H9 (cell line): ENCODE measurements at regions not wholly inside any gene's neighbourhood (a gene's known extent, or its start where the extent isn't known, plus 50 kb on each side); places are given as distances from the start of the nearest gene placed in this dataset.

Source experiments
- DNase-seq: peaks from one replicate; pipeline ENCODE4 v3.0.0-alpha.2; 2017
- H2AFZ ChIP-seq: one replicate; pipeline ENCODE4 v1.6.1; 2013; ENCODE audit warnings: mild to moderate bottlenecking, low read length, control low read depth, moderate library complexity
- H2AK5ac ChIP-seq: 2 replicates; pipeline ENCODE4 v1.6.1; 2013; ENCODE audit warnings: low read length, control low read depth, mixed read lengths; ENCODE audit not compliant: insufficient read length
- H2BK120ac ChIP-seq: one replicate; pipeline ENCODE4 v1.6.1; 2013; ENCODE audit warnings: low read depth, mild to moderate bottlenecking, low read length, control low read depth, inconsistent platforms; ENCODE audit not compliant: poor library complexity, severe bottlenecking
- H2BK12ac ChIP-seq: 2 replicates; pipeline ENCODE4 v1.6.1; 2013; ENCODE audit warnings: low read length, control low read depth, mixed read lengths, low read depth; ENCODE audit not compliant: insufficient read length
- H2BK15ac ChIP-seq: 2 replicates; pipeline ENCODE4 v1.6.1; 2013; ENCODE audit warnings: low read depth, low read length, control low read depth
- H2BK20ac ChIP-seq: one replicate; pipeline ENCODE4 v1.6.1; 2013; ENCODE audit warnings: low read depth, mild to moderate bottlenecking, low read length, control low read depth, inconsistent platforms; ENCODE audit not compliant: poor library complexity, severe bottlenecking
- H2BK5ac ChIP-seq: 2 replicates; pipeline ENCODE4 v1.6.1; 2013; ENCODE audit warnings: low read length, control low read depth, mixed read lengths; ENCODE audit not compliant: insufficient read length
- H3K14ac ChIP-seq: 2 replicates; pipeline ENCODE4 v1.6.1; 2013; ENCODE audit warnings: low read length, control low read depth; ENCODE audit not compliant: insufficient read depth
- H3K18ac ChIP-seq: 2 replicates; pipeline ENCODE4 v1.6.1; 2013; ENCODE audit warnings: low read depth, mild to moderate bottlenecking, mixed read lengths, low read length, control low read depth; ENCODE audit not compliant: insufficient read length
- H3K23ac ChIP-seq: 2 replicates; pipeline ENCODE4 v1.6.1; 2013; ENCODE audit warnings: low read length, control low read depth, mixed read lengths, low read depth; ENCODE audit not compliant: insufficient read length
- H3K23me2 ChIP-seq: 2 replicates; pipeline ENCODE4 v1.6.1; 2013; ENCODE audit warnings: low read depth, mild to moderate bottlenecking, mixed read lengths, low read length, control low read depth; ENCODE audit not compliant: insufficient read length, poor library complexity, severe bottlenecking
- H3K27ac ChIP-seq: 2 replicates; pipeline ENCODE4 v1.5.1; 2013; ENCODE audit warnings: low read length, control low read depth, mixed read lengths, low read depth; ENCODE audit not compliant: insufficient read length
- H3K27me3 ChIP-seq: 2 replicates; pipeline ENCODE4 v1.6.1; 2013; ENCODE audit warnings: low read length, control low read depth, inconsistent platforms; ENCODE audit not compliant: insufficient read depth
- H3K4ac ChIP-seq: 2 replicates; pipeline ENCODE4 v1.6.1; 2013; ENCODE audit warnings: low read depth, mild to moderate bottlenecking, control low read depth, inconsistent platforms, low read length, moderate library complexity
- H3K4me1 ChIP-seq: 2 replicates; pipeline ENCODE4 v1.6.1; 2013; ENCODE audit warnings: low read length, control low read depth, inconsistent platforms; ENCODE audit not compliant: insufficient read depth
- H3K4me2 ChIP-seq: 2 replicates; pipeline ENCODE4 v1.6.1; 2013; ENCODE audit warnings: low read length, control low read depth, mixed read lengths; ENCODE audit not compliant: insufficient read length, insufficient read depth
- H3K56ac ChIP-seq: 2 replicates; pipeline ENCODE4 v1.6.1; 2013; ENCODE audit warnings: low read depth, mild to moderate bottlenecking, mixed read lengths, low read length, control low read depth; ENCODE audit not compliant: insufficient read length
- H3K79me1 ChIP-seq: 2 replicates; pipeline ENCODE4 v1.6.1; 2013; ENCODE audit warnings: low read depth, mild to moderate bottlenecking, moderate library complexity, low read length, control low read depth, inconsistent platforms; ENCODE audit not compliant: insufficient read depth, poor library complexity, severe bottlenecking
- H3K79me2 ChIP-seq: 2 replicates; pipeline ENCODE4 v1.6.1; 2013; ENCODE audit warnings: low read length, control low read depth, inconsistent platforms; ENCODE audit not compliant: insufficient read depth
- H3K9ac ChIP-seq: 2 replicates; pipeline ENCODE4 v1.6.1; 2013; ENCODE audit warnings: low read length, control low read depth, mixed read lengths; ENCODE audit not compliant: insufficient read length; ENCODE audit errors: extremely low read depth
- H3K9me3 ChIP-seq: one replicate; pipeline ENCODE4 v1.6.1; 2013; ENCODE audit warnings: low read depth, low read length, inconsistent platforms; ENCODE audit not compliant: control insufficient read depth
- H3T11ph ChIP-seq: one replicate; pipeline ENCODE4 v1.6.1; 2013; ENCODE audit warnings: mild to moderate bottlenecking, low read length, control low read depth, inconsistent platforms
- H4K20me1 ChIP-seq: one replicate; pipeline ENCODE4 v1.6.1; 2013; ENCODE audit not compliant: control insufficient read depth, insufficient read length, insufficient read depth
- H4K5ac ChIP-seq: 2 replicates; pipeline ENCODE4 v1.6.1; 2013; ENCODE audit warnings: low read depth, mild to moderate bottlenecking, mixed read lengths, low read length, control low read depth; ENCODE audit not compliant: insufficient read length
- H4K8ac ChIP-seq: replicated peaks from 2 replicates; pipeline ENCODE4 v1.6.1; 2013; ENCODE audit warnings: low read length, control low read depth, mixed read lengths, low read depth; ENCODE audit not compliant: insufficient read length
- H4K91ac ChIP-seq: 2 replicates; pipeline ENCODE4 v1.6.1; 2013; ENCODE audit warnings: low read depth, mild to moderate bottlenecking, moderate library complexity, mixed read lengths, low read length, control low read depth; ENCODE audit not compliant: insufficient read length
- H3K27ac Mint-ChIP-seq, 3 experiments: 2 replicates in 2 of 3; 3 replicates in 1 of 3; pipeline ENCODE4 v1.8.0; 2020 to 2021; ENCODE audit warnings: mixed read lengths in 3 of 3, mild to moderate bottlenecking in 1 of 3, moderate library complexity in 1 of 3
- H3K27me3 Mint-ChIP-seq: 2 replicates; pipeline ENCODE4 v1.8.0; 2021; ENCODE audit warnings: low read depth, mild to moderate bottlenecking, moderate library complexity, mixed read lengths
- H3K36me3 Mint-ChIP-seq, 3 experiments: 2 replicates in 2 of 3; 3 replicates in 1 of 3; pipeline ENCODE4 v1.8.0; 2020 to 2021; ENCODE audit warnings: low read depth in 3 of 3, mixed read lengths in 3 of 3; ENCODE audit not compliant: insufficient read depth in 1 of 3
- H3K4me1 Mint-ChIP-seq, 2 experiments: 2 replicates each; pipeline ENCODE4 v1.8.0; 2020; ENCODE audit warnings: mixed read lengths in 2 of 2
- H3K4me3 Mint-ChIP-seq, 2 experiments: 2 replicates in 1 of 2; 3 replicates in 1 of 2; pipeline ENCODE4 v1.8.0; 2020 to 2021; ENCODE audit warnings: mild to moderate bottlenecking in 2 of 2, mixed read lengths in 2 of 2, moderate library complexity in 1 of 2
- H3K9me3 Mint-ChIP-seq, 2 experiments: 2 replicates in 1 of 2; 3 replicates in 1 of 2; pipeline ENCODE4 v1.8.0; 2020; ENCODE audit warnings: mild to moderate bottlenecking in 2 of 2, mixed read lengths in 2 of 2, moderate library complexity in 1 of 2
- WGBS: extraction: QIAGEN DNeasy Blood & Tissue Kit; methylation state at CpG from one replicate; pipeline ENCODE4 v1.1.7; 2013; ENCODE audit warnings: missing lambda C conversion rate, low lambda C conversion rate, mixed read lengths; ENCODE audit not compliant: insufficient read length; ENCODE audit errors: extremely low coverage; 5-methylcytosine and 5-hydroxymethylcytosine counted together
- TF ChIP-seq, protein P1 (sequence below): fragments of 200-600 bp; sonication (generic); conservative IDR thresholded peaks from 3 replicates; pipeline ENCODE4 v1.8.0; 2021; ENCODE audit warnings: antibody characterized with exemption, mild to moderate bottlenecking

DNA sequence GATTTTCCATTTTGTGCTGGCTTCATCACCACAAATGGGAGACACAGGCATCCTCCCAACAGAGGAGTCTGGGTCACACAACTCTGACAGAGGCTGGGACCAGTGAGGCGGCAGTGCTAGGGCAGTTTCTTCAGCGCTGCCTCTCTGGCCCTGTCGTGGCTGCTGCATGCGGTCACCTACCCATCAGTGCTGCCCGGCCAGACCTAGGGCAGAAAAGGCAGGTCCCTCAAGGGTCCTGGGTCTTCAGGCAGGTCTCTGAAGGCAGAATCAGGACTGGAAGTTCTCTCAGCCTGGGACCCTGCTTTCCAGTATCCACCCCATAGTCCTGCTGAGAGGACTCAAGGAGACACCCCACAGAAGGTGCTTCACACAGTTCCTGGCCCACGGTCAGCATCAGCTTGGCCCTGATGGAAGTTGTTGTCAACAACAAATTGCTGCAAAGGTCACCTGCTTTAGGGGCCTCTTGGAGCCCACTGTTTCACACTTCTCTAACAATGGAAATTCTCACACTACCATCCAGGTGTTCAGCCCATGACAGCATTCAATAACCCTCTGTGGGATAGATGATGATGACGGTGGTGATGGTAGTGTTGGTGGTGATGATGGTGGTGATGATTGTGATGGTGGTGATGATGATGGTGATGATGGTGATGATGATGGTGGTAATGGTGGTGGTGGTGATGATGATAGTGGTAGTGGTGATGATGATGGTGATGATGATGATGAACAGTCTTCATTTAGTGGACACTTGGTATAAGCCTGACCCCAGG, 146.4 kb upstream of the PPP1R26 start:
- Histone ChIP-seq H3K18ac (no peak overlapping the region), H4K91ac (no peak overlapping the region), H3K14ac (no peak overlapping the region), H2BK15ac (no peak overlapping the region), H2BK12ac (no peak overlapping the region), H2BK20ac (no peak overlapping the region), H3K9me3 (no peaks in the 10 kb centered on the region), H3K79me1 (no peaks in the 10 kb centered on the region), H2BK120ac (no peak overlapping the region), H3K4me1 (no peaks in the 10 kb centered on the region), H3T11ph (no peak overlapping the region), H4K8ac (no peak overlapping the region), H3K4ac (no peak overlapping the region), H4K20me1 (peaks cover 3% of the 10 kb centered on the region), H3K9ac (no peak overlapping the region), H3K23me2 (no peaks in the 10 kb centered on the region), H3K23ac (no peak overlapping the region), H4K5ac (no peak overlapping the region), H2AFZ (no peak overlapping the region), H3K27ac (no peak overlapping the region), H3K56ac (no peak overlapping the region), H3K27me3 (no peaks in the 10 kb centered on the region), H2BK5ac (no peak overlapping the region), H3K79me2 (no peaks in the 10 kb centered on the region), H3K4me2 (no peak overlapping the region), H2AK5ac (no peak overlapping the region)
- WGBS, result 100% methylated on average over 1 of the region's 7 CpGs
- Mint-ChIP-seq H3K36me3 (peaks cover 0 to 4% (median 1%) of the 10 kb centered on the region in 3 experiments; a peak in 3 of 7 replicates), H3K27ac (no peak overlapping the region), H3K27me3 (peaks cover 1% of the 10 kb centered on the region; the same call in 1 of the 2 replicates), H3K4me1 (peaks cover 9 to 31% of the 10 kb centered on the region in 2 experiments; a peak in 3 of 4 replicates), H3K9me3 (peaks cover 3% of the 10 kb centered on the region in 2 experiments; a peak in 3 of 5 replicates), H3K4me3 (no peak overlapping the region)
- peak; percentile 18 for DNase-seq
- TF ChIP-seq, protein P1, sequence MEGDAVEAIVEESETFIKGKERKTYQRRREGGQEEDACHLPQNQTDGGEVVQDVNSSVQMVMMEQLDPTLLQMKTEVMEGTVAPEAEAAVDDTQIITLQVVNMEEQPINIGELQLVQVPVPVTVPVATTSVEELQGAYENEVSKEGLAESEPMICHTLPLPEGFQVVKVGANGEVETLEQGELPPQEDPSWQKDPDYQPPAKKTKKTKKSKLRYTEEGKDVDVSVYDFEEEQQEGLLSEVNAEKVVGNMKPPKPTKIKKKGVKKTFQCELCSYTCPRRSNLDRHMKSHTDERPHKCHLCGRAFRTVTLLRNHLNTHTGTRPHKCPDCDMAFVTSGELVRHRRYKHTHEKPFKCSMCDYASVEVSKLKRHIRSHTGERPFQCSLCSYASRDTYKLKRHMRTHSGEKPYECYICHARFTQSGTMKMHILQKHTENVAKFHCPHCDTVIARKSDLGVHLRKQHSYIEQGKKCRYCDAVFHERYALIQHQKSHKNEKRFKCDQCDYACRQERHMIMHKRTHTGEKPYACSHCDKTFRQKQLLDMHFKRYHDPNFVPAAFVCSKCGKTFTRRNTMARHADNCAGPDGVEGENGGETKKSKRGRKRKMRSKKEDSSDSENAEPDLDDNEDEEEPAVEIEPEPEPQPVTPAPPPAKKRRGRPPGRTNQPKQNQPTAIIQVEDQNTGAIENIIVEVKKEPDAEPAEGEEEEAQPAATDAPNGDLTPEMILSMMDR, result no peak
